ENCODE measurements at regions not wholly inside any gene's neighbourhood (a gene's known extent, or its start where the extent isn't known, plus 50 kb on each side); places are given as distances from the start of the nearest gene placed in this dataset.

DNA sequence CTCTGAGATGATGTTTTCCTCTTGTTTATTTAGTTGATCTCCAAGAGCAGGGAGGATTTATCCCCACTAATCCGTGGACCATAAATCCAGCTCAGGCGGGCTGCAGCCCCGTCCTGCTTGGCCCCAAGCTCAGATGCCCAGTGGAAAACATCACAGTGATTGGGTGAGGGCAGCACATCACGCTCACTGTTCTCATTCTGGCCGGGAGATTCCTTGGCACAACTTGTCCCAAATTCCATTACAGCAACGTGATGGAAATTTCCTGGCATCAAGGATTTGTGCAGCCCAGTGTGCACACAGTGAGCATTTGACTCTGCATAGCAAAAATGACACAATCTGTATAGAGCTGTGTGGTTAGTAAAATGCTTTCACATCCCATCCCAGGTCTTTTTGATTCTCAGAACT is 96.8 kb downstream of the VAPA start:
- TF ChIP-seq POLR2A (IDR thresholded peaks at IDR 0.05): peak; percentile 10
- TF ChIP-seq, protein P1, sequence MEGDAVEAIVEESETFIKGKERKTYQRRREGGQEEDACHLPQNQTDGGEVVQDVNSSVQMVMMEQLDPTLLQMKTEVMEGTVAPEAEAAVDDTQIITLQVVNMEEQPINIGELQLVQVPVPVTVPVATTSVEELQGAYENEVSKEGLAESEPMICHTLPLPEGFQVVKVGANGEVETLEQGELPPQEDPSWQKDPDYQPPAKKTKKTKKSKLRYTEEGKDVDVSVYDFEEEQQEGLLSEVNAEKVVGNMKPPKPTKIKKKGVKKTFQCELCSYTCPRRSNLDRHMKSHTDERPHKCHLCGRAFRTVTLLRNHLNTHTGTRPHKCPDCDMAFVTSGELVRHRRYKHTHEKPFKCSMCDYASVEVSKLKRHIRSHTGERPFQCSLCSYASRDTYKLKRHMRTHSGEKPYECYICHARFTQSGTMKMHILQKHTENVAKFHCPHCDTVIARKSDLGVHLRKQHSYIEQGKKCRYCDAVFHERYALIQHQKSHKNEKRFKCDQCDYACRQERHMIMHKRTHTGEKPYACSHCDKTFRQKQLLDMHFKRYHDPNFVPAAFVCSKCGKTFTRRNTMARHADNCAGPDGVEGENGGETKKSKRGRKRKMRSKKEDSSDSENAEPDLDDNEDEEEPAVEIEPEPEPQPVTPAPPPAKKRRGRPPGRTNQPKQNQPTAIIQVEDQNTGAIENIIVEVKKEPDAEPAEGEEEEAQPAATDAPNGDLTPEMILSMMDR (IDR thresholded peaks at IDR 0.05): no peak
